ENCODE measurements at regions not wholly inside any gene's neighbourhood (a gene's known extent, or its start where the extent isn't known, plus 50 kb on each side); places are given as distances from the start of the nearest gene placed in this dataset.

- TF ChIP-seq POLR2AphosphoS5 (IDR thresholded peaks at IDR 0.05; ENCODE audit: low read depth, low read length) = no peak
- no peak for TF ChIP-seq PAX5 (IDR thresholded peaks at IDR 0.05; ENCODE audit: insufficient read depth, low read length, severe bottlenecking)
- no peak for TF ChIP-seq POU2F2 (IDR thresholded peaks at IDR 0.05; ENCODE audit: low read depth, low read length)
- TF ChIP-seq POLR2A (IDR thresholded peaks at IDR 0.05; ENCODE audit: low read depth, low read length) = no peak
- TF ChIP-seq TAF1 (IDR thresholded peaks at IDR 0.05; ENCODE audit: low read depth, low read length) = no peak
- TF ChIP-seq SPI1 (IDR thresholded peaks at IDR 0.05; ENCODE audit: low read depth, low read length) = no peak
- FAIRE-seq = no peak
- no peak for DNase-seq (ENCODE audit: insufficient read length, low spot score)
Measured at GRCh38 chr20:50295762-50296449, 105.3 kb downstream of the CEBPB start.

GRCh38 chr20:50296450-50297375 lies 106.1 kb downstream of the CEBPB start:
- FAIRE-seq (no peak), DNase-seq (ENCODE audit: insufficient read length, low spot score) (no peak)
- TF ChIP-seq POU2F2 (IDR thresholded peaks at IDR 0.05; ENCODE audit: low read depth, low read length) = no peak

- DNase-seq (ENCODE audit: insufficient read length, low spot score) = no peak
- no peak for FAIRE-seq
- no peak for TF ChIP-seq POU2F2 (IDR thresholded peaks at IDR 0.05; ENCODE audit: low read depth, low read length)
- TF ChIP-seq POLR2A (IDR thresholded peaks at IDR 0.05; ENCODE audit: low read depth, low read length) = no peak
- no peak for TF ChIP-seq TAF1 (IDR thresholded peaks at IDR 0.05; ENCODE audit: low read depth, low read length)
- TF ChIP-seq POLR2AphosphoS5 (IDR thresholded peaks at IDR 0.05; ENCODE audit: low read depth, low read length) = no peak
- TF ChIP-seq SPI1 (IDR thresholded peaks at IDR 0.05; ENCODE audit: low read depth, low read length) = no peak; the same call in 1 of the 2 replicates
- no peak for TF ChIP-seq PAX5 (IDR thresholded peaks at IDR 0.05; ENCODE audit: insufficient read depth, low read length, severe bottlenecking)
Measured at GRCh38 chr20:50297498-50298376, 107.1 kb downstream of the CEBPB start.

- FAIRE-seq = no peak
- no peak for TF ChIP-seq TAF1 (IDR thresholded peaks at IDR 0.05; ENCODE audit: low read depth, low read length)
- no peak for TF ChIP-seq PAX5 (IDR thresholded peaks at IDR 0.05; ENCODE audit: insufficient read depth, low read length, severe bottlenecking)
- TF ChIP-seq POLR2AphosphoS5 (IDR thresholded peaks at IDR 0.05; ENCODE audit: low read depth, low read length) = no peak
- no peak for TF ChIP-seq POLR2A (IDR thresholded peaks at IDR 0.05; ENCODE audit: low read depth, low read length)
- TF ChIP-seq POU2F2 (IDR thresholded peaks at IDR 0.05; ENCODE audit: low read depth, low read length) = no peak
- TF ChIP-seq SPI1 (IDR thresholded peaks at IDR 0.05; ENCODE audit: low read depth, low read length) = no peak
- no peak for DNase-seq (ENCODE audit: insufficient read length, low spot score)
Measured at GRCh38 chr20:50298554-50299324, 108.1 kb downstream of the CEBPB start.

GRCh38 chr20:50299325-50299629 lies 108.6 kb downstream of the CEBPB start:
- no peak for FAIRE-seq
- DNase-seq (ENCODE audit: insufficient read length, low spot score) = no peak
- TF ChIP-seq POLR2AphosphoS5 (IDR thresholded peaks at IDR 0.05; ENCODE audit: low read depth, low read length) (no peak), PAX5 (IDR thresholded peaks at IDR 0.05; ENCODE audit: insufficient read depth, low read length, severe bottlenecking) (no peak), SPI1 (IDR thresholded peaks at IDR 0.05; ENCODE audit: low read depth, low read length) (no peak), POU2F2 (IDR thresholded peaks at IDR 0.05; ENCODE audit: low read depth, low read length) (no peak), TAF1 (IDR thresholded peaks at IDR 0.05; ENCODE audit: low read depth, low read length) (no peak), POLR2A (IDR thresholded peaks at IDR 0.05; ENCODE audit: low read depth, low read length) (no peak)

GRCh38 chr20:50301165-50301564 lies 110.5 kb downstream of the CEBPB start:
- no peak for DNase-seq (ENCODE audit: insufficient read length, low spot score)
- no peak for FAIRE-seq
- TF ChIP-seq PAX5 (IDR thresholded peaks at IDR 0.05; ENCODE audit: insufficient read depth, low read length, severe bottlenecking) (no peak), POLR2AphosphoS5 (IDR thresholded peaks at IDR 0.05; ENCODE audit: low read depth, low read length) (no peak), TAF1 (IDR thresholded peaks at IDR 0.05; ENCODE audit: low read depth, low read length) (no peak)

GRCh38 chr20:50301712-50302111 lies 111.1 kb downstream of the CEBPB start:
- no peak for FAIRE-seq
- TF ChIP-seq POU2F2 (IDR thresholded peaks at IDR 0.05; ENCODE audit: low read depth, low read length) = no peak
- TF ChIP-seq POLR2A (IDR thresholded peaks at IDR 0.05; ENCODE audit: low read depth, low read length) = no peak
- no peak for TF ChIP-seq PAX5 (IDR thresholded peaks at IDR 0.05; ENCODE audit: insufficient read depth, low read length, severe bottlenecking)
- no peak for TF ChIP-seq TAF1 (IDR thresholded peaks at IDR 0.05; ENCODE audit: low read depth, low read length)
- no peak for TF ChIP-seq POLR2AphosphoS5 (IDR thresholded peaks at IDR 0.05; ENCODE audit: low read depth, low read length)
- TF ChIP-seq SPI1 (IDR thresholded peaks at IDR 0.05; ENCODE audit: low read depth, low read length) = no peak
- DNase-seq (ENCODE audit: insufficient read length, low spot score) = no peak

- DNase-seq (ENCODE audit: insufficient read length, low spot score) = no peak
- FAIRE-seq = no peak
- TF ChIP-seq TAF1 (IDR thresholded peaks at IDR 0.05; ENCODE audit: low read depth, low read length) (no peak), PAX5 (IDR thresholded peaks at IDR 0.05; ENCODE audit: insufficient read depth, low read length, severe bottlenecking) (no peak), POLR2AphosphoS5 (IDR thresholded peaks at IDR 0.05; ENCODE audit: low read depth, low read length) (no peak), POLR2A (IDR thresholded peaks at IDR 0.05; ENCODE audit: low read depth, low read length) (no peak), SPI1 (IDR thresholded peaks at IDR 0.05; ENCODE audit: low read depth, low read length) (no peak), POU2F2 (IDR thresholded peaks at IDR 0.05; ENCODE audit: low read depth, low read length) (no peak)
Measured at GRCh38 chr20:50302341-50303057, 111.9 kb downstream of the CEBPB start.
